ENCODE measurements at regions not wholly inside any gene's neighbourhood (a gene's known extent, or its start where the extent isn't known, plus 50 kb on each side); places are given as distances from the start of the nearest gene placed in this dataset.

GRCh38 chr6:56765494-56765893 lies 122.8 kb upstream of the DST start:
- TF ChIP-seq ZNF274 (IDR thresholded peaks at IDR 0.05; ENCODE audit: low read depth, low read length): no peak
- no peak for TF ChIP-seq YY1 (IDR thresholded peaks at IDR 0.05; ENCODE audit: insufficient read depth, insufficient read length)

Data from NT2/D1 (cell line).